Tibial nerve (tissue), 4 donors: ENCODE measurements at regions not wholly inside any gene's neighbourhood (a gene's known extent, or its start where the extent isn't known, plus 50 kb on each side); places are given as distances from the start of the nearest gene placed in this dataset.

Experiments used
- CTCF ChIP-seq, 5 experiments: fragments of 200-600 bp in 3 of 5; fragments of 450-650 bp in 2 of 5; sonication (generic) in 3 of 5; IDR thresholded peaks; one replicate each; pipeline ENCODE4 v1.5.1; 2016 to 2019; ENCODE audit warnings: antibody characterized with exemption in 5 of 5, mild to moderate bottlenecking in 3 of 5, moderate library complexity in 2 of 5
- EP300 ChIP-seq, 2 donors: sonication (generic); formaldehyde crosslinking; IDR thresholded peaks; one replicate each; pipeline ENCODE4 v1.6.1; 2017; ENCODE audit warnings: antibody characterized with exemption in 2 of 2, mild to moderate bottlenecking in 1 of 2

- TF ChIP-seq EP300 (IDR thresholded peaks at IDR 0.05): no peak
- no peak for TF ChIP-seq CTCF (IDR thresholded peaks at IDR 0.05)
Observed at GRCh38 chr11:38315151-38315550, 1717.1 kb upstream of the RAG2 start.
